ENCODE measurements at regions not wholly inside any gene's neighbourhood (a gene's known extent, or its start where the extent isn't known, plus 50 kb on each side); places are given as distances from the start of the nearest gene placed in this dataset.

DNA sequence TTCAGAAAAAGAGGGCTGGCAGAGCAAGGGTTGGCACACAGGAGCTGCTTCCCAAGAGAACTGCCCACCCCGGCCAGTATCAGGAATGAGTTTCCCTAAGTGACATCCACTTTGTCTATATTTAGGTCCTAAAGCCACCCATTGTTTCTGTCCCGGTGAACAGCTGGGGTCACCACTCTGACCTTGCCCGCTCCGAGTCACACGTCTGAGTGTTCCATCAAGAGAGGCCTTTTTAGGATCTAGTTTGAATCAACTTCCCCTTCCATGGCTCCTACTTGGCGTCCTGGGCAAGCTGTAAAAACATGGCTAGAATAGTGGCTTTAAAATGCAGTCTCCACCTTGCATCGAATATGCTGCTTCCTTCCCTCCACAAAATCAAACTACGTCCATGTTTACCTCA lies 109.6 kb upstream of the ARHGEF3 start:
- no peak overlapping the region for H2BK120ac ChIP-seq (ENCODE audit: low read depth, low read length)
- WGBS, 2 experiments (ENCODE audit: extremely low coverage in 2 of 2, insufficient read length in 1 of 2), result 57% methylated on average over 1 of the region's 8 CpGs; no CpG with 5 or more reads in 1 of the 2 experiments
- H2BK20ac ChIP-seq (ENCODE audit: low read depth, low read length), result no peak overlapping the region
- H3K27me3 ChIP-seq (ENCODE audit: control insufficient read depth, insufficient read depth, low read length), result peaks cover 5% of the 10 kb centered on the region
- no peak overlapping the region for H2AFZ ChIP-seq (replicated peaks; ENCODE audit: low read length, poor library complexity)
- H3K4me2 ChIP-seq (ENCODE audit: low read depth, low read length), result no peak overlapping the region
- no peak overlapping the region for H4K5ac ChIP-seq (ENCODE audit: low read depth, low read length)
- no peaks in the 10 kb centered on the region for H3K9me1 ChIP-seq (ENCODE audit: insufficient read depth, low read length)
- H2AK9ac ChIP-seq (replicated peaks; ENCODE audit: low read depth, low read length, poor library complexity), result no peak overlapping the region
- DNase-seq, result no peak
- no peak overlapping the region for H2BK5ac ChIP-seq (ENCODE audit: low read depth, low read length, poor library complexity, severe bottlenecking)
- H3K23ac ChIP-seq (ENCODE audit: low read depth, low read length), result no peak overlapping the region
- no peak for TF ChIP-seq MXI1 (IDR thresholded peaks at IDR 0.05; ENCODE audit: borderline replicate concordance, low read depth, low read length)
- no peak for TF ChIP-seq RAD21 (IDR thresholded peaks at IDR 0.05; ENCODE audit: low read length)
- TF ChIP-seq CHD1 (IDR thresholded peaks at IDR 0.05; ENCODE audit: low read depth, low read length), result no peak
- TF ChIP-seq, protein P1, sequence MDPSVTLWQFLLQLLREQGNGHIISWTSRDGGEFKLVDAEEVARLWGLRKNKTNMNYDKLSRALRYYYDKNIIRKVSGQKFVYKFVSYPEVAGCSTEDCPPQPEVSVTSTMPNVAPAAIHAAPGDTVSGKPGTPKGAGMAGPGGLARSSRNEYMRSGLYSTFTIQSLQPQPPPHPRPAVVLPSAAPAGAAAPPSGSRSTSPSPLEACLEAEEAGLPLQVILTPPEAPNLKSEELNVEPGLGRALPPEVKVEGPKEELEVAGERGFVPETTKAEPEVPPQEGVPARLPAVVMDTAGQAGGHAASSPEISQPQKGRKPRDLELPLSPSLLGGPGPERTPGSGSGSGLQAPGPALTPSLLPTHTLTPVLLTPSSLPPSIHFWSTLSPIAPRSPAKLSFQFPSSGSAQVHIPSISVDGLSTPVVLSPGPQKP (IDR thresholded peaks at IDR 0.05; ENCODE audit: borderline replicate concordance, low read depth, low read length), result no peak
- TF ChIP-seq CEBPB (IDR thresholded peaks at IDR 0.05; ENCODE audit: low read depth, low read length), result no peak
- no peak for TF ChIP-seq SMC3 (IDR thresholded peaks at IDR 0.05; ENCODE audit: low read depth, low read length)
- TF ChIP-seq, protein P2, sequence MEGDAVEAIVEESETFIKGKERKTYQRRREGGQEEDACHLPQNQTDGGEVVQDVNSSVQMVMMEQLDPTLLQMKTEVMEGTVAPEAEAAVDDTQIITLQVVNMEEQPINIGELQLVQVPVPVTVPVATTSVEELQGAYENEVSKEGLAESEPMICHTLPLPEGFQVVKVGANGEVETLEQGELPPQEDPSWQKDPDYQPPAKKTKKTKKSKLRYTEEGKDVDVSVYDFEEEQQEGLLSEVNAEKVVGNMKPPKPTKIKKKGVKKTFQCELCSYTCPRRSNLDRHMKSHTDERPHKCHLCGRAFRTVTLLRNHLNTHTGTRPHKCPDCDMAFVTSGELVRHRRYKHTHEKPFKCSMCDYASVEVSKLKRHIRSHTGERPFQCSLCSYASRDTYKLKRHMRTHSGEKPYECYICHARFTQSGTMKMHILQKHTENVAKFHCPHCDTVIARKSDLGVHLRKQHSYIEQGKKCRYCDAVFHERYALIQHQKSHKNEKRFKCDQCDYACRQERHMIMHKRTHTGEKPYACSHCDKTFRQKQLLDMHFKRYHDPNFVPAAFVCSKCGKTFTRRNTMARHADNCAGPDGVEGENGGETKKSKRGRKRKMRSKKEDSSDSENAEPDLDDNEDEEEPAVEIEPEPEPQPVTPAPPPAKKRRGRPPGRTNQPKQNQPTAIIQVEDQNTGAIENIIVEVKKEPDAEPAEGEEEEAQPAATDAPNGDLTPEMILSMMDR (conservative IDR thresholded peaks at IDR 0.05; ENCODE audit: low read depth, low read length), result no peak
- no peak for TF ChIP-seq BHLHE40 (IDR thresholded peaks at IDR 0.05; ENCODE audit: low read depth, low read length)
- TF ChIP-seq, protein P3, sequence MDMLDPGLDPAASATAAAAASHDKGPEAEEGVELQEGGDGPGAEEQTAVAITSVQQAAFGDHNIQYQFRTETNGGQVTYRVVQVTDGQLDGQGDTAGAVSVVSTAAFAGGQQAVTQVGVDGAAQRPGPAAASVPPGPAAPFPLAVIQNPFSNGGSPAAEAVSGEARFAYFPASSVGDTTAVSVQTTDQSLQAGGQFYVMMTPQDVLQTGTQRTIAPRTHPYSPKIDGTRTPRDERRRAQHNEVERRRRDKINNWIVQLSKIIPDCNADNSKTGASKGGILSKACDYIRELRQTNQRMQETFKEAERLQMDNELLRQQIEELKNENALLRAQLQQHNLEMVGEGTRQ (IDR thresholded peaks at IDR 0.05; ENCODE audit: low read depth, low read length), result no peak
- no peak for TF ChIP-seq MAFK (IDR thresholded peaks at IDR 0.05; ENCODE audit: low read depth, low read length)
- TF ChIP-seq RCOR1 (IDR thresholded peaks at IDR 0.05; ENCODE audit: insufficient replicate concordance, low read length), result no peak
- no peak for TF ChIP-seq RFX5 (IDR thresholded peaks at IDR 0.05; ENCODE audit: low read depth, low read length)
- no peak for TF ChIP-seq FOS (IDR thresholded peaks at IDR 0.05; ENCODE audit: low read depth, low read length)
- H3K56ac ChIP-seq (ENCODE audit: extremely low read depth, insufficient read depth, low read length), result no peak overlapping the region
- no peaks in the 10 kb centered on the region for H3K4me1 ChIP-seq (ENCODE audit: control insufficient read depth, insufficient read depth, low read length)
- no peak overlapping the region for H2BK15ac ChIP-seq (ENCODE audit: low read depth, low read length)
- H3K79me1 ChIP-seq (ENCODE audit: low read depth in 1 of 2, low read length in 2 of 2), result no peaks in the 10 kb centered on the region
- no peak overlapping the region for H3K14ac ChIP-seq (replicated peaks; ENCODE audit: low read depth, low read length)
- no peak overlapping the region for H3K27ac ChIP-seq (ENCODE audit: insufficient read depth, low read length)
- ChIA-PET POLR2A (ENCODE audit: unreplicated experiment) (no interaction called here), CTCF (no interaction called here)
- no peaks in the 10 kb centered on the region for H3K36me3 ChIP-seq (ENCODE audit: control insufficient read depth, insufficient read depth, low read length)
- no peaks in the 10 kb centered on the region for H3K9me3 ChIP-seq (ENCODE audit: control insufficient read depth, insufficient read depth, low read length)
- no peak overlapping the region for H3K18ac ChIP-seq (ENCODE audit: low read depth, low read length)
- H4K20me1 ChIP-seq (ENCODE audit: insufficient read depth, low read length), result no peaks in the 10 kb centered on the region
- H3K4ac ChIP-seq (ENCODE audit: low read depth, low read length), result no peak overlapping the region
- H2AK5ac ChIP-seq (ENCODE audit: low read depth, low read length), result no peak overlapping the region
- no peak overlapping the region for H4K91ac ChIP-seq (ENCODE audit: insufficient read depth, low read depth, low read length)
- H4K8ac ChIP-seq (ENCODE audit: low read depth in 2 of 2, low read length in 2 of 2), result no peak overlapping the region
- dilution Hi-C loops (cut with HindIII; ENCODE audit: low sequenced_read_pairs, unreplicated experiment), result no loop called here
- in situ Hi-C loops (cut with MboI; ENCODE audit: low sequenced_read_pairs), result no loop called here
- BruUV-seq (replicated peaks), result no TSS peak
- intact Hi-C loops (cut with micrococcal nuclease), result no loop called here
- ATAC-seq (ENCODE audit: low read depth), result no peak
- H3K9ac ChIP-seq (ENCODE audit: low read depth, low read length), result no peak overlapping the region
- no peak overlapping the region for H3K4me3 ChIP-seq (ENCODE audit: insufficient read depth, low read depth, low read length)
